CD4-positive, alpha-beta T cell (primary cell): ENCODE measurements at regions not wholly inside any gene's neighbourhood (a gene's known extent, or its start where the extent isn't known, plus 50 kb on each side); places are given as distances from the start of the nearest gene placed in this dataset.

Experiments
- ATAC-seq: fragments of 200-7000 bp; cut with Tn5 transposase; one replicate; pipeline ENCODE4 v1.10.0; 2022; ENCODE audit warnings: mild to moderate bottlenecking; ENCODE audit not compliant: poor library complexity
- CTCF ChIA-PET: fragments of 350-600 bp; sonication (Branson Sonifier 250); formaldehyde crosslinking; loops from one replicate; lab custom pipeline; 2021; ENCODE audit warnings: antibody characterized with exemption, inconsistent platforms; lab: Charles Lee
- POLR2A ChIA-PET: fragments of 350-600 bp; sonication (Branson Sonifier 250); formaldehyde crosslinking; loops from one replicate; lab custom pipeline; 2021; ENCODE audit warnings: antibody characterized with exemption, inconsistent platforms; lab: Charles Lee
- DNase-seq, 14 experiments: peaks; one replicate each; pipeline ENCODE4 v3.0.0-alpha.2; 2013 to 2020; ENCODE audit warnings: mixed read lengths in 2 of 14
- H3K27ac ChIP-seq, 2 donors: one replicate each; pipeline versions ENCODE4 v1.5.1 to v1.7.0; 2013; ENCODE audit warnings: low read length in 2 of 2, low read depth in 1 of 2, mild to moderate bottlenecking in 1 of 2
- H3K27me3 ChIP-seq, 2 experiments: 1 replicate in 1 of 2; 2 replicates in 1 of 2; pipeline versions ENCODE4 v1.6.1 to v1.7.0; 2013; ENCODE audit warnings: low read length in 2 of 2, control low read depth in 1 of 2, mild to moderate bottlenecking in 1 of 2, moderate library complexity in 1 of 2; ENCODE audit not compliant: insufficient read depth in 2 of 2, control insufficient read depth in 1 of 2
- H3K36me3 ChIP-seq: one replicate; pipeline ENCODE4 v1.6.1; 2013; ENCODE audit warnings: low read length, control low read depth; ENCODE audit not compliant: insufficient read depth
- H3K4me1 ChIP-seq: one replicate; pipeline ENCODE4 v1.6.1; 2013; ENCODE audit warnings: low read length, control low read depth; ENCODE audit not compliant: insufficient read depth
- H3K4me3 ChIP-seq: one replicate; pipeline ENCODE4 v1.5.1; 2013; ENCODE audit warnings: mild to moderate bottlenecking, low read length, moderate library complexity
- H3K9me3 ChIP-seq, 2 experiments: 1 replicate in 1 of 2; 2 replicates in 1 of 2; pipeline versions ENCODE4 v1.6.1 to v1.7.0; 2013; ENCODE audit warnings: low read length in 2 of 2, mild to moderate bottlenecking in 2 of 2, control low read depth in 1 of 2, moderate library complexity in 1 of 2; ENCODE audit not compliant: control insufficient read depth in 1 of 2, insufficient read depth in 1 of 2
- H3K27ac Mint-ChIP-seq: one replicate; pipeline ENCODE4 v1.8.0; 2020; ENCODE audit warnings: mixed read lengths
- H3K27me3 Mint-ChIP-seq: one replicate; pipeline ENCODE4 v1.8.0; 2021; ENCODE audit warnings: mixed read lengths
- H3K36me3 Mint-ChIP-seq: one replicate; pipeline ENCODE4 v1.8.0; 2021; ENCODE audit warnings: low read depth, mixed read lengths
- H3K4me1 Mint-ChIP-seq: one replicate; pipeline ENCODE4 v1.8.0; 2021; ENCODE audit warnings: low read depth, mixed read lengths
- H3K4me3 Mint-ChIP-seq: one replicate; pipeline ENCODE4 v1.8.0; 2020; ENCODE audit warnings: mild to moderate bottlenecking, mixed read lengths
- H3K9me3 Mint-ChIP-seq: one replicate; pipeline ENCODE4 v1.8.0; 2020; ENCODE audit warnings: mixed read lengths
- intact Hi-C, 2 experiments: fragments of 100-400 bp; cut with DNase I in 1 of 2; cut with micrococcal nuclease in 1 of 2; formaldehyde crosslinking; loops; one replicate each; pipeline versions ENCODE4 v1.15.1 to v1.9.0; 2023 to 2025; cut with DNase I, micrococcal nuclease
- TF ChIP-seq, protein P1 (sequence below): fragments of 200-600 bp; IDR thresholded peaks from one replicate; pipeline ENCODE4 v1.8.0; 2022; ENCODE audit warnings: antibody characterized with exemption, mild to moderate bottlenecking

DNA sequence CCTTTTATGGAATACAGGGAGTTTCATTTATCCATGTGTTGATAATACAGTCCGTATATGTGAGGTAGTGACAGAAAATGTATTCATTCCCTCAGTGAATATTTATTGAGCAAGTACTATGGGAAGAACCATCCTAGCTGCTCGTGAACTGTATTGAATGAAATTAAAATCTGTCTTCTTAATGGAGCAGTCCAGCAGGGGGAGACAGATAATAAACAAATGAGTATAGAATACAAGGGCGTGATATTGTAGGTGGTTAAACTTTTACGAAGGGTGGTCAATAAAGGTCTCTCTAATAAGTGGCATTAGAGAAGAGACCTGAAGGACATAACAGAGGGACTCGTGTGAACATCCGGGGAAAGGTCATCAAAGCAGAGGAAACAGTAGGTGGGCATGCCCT, 62.7 kb upstream of the OSTN start:
- CTCF ChIA-PET, result no interaction called here
- intact Hi-C loops, result no loop called here
- POLR2A ChIA-PET, result no interaction called here

DNA sequence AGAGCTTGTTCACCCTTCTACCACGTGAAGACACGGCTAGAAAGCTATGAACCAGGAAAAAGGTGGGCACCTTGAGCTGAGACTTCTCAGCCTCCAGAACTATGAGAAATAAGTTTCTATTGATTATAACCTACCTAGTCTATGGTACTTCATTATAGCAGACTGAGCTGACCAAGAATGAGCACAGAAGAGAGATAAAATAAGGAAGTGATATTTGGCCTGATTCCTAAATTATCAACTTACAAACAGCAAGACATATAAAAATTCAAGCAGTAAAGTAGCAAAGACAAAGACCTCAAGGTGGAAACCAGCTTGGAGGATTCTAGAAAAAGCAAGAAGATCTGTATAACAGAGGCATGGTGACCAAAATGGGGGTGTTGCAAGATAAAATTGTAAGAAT, 63.9 kb upstream of the OSTN start:
- Histone ChIP-seq H3K27ac (no peak overlapping the region), H3K4me1 (no peaks in the 10 kb centered on the region), H3K9me3 (peaks cover 0 to 13% of the 10 kb centered on the region in 2 experiments), H3K36me3 (no peaks in the 10 kb centered on the region), H3K4me3 (no peak overlapping the region), H3K27me3 (no peaks in the 10 kb centered on the region)
- intact Hi-C loops, result no loop called here
- Mint-ChIP-seq H3K27me3 (no peaks in the 10 kb centered on the region), H3K36me3 (no peaks in the 10 kb centered on the region), H3K4me1 (no peaks in the 10 kb centered on the region), H3K27ac (no peak overlapping the region), H3K4me3 (no peak overlapping the region), H3K9me3 (peaks cover 3% of the 10 kb centered on the region)
- ATAC-seq (no peak), DNase-seq (no peak)
- CTCF ChIA-PET, result no interaction called here
- TF ChIP-seq, protein P1, sequence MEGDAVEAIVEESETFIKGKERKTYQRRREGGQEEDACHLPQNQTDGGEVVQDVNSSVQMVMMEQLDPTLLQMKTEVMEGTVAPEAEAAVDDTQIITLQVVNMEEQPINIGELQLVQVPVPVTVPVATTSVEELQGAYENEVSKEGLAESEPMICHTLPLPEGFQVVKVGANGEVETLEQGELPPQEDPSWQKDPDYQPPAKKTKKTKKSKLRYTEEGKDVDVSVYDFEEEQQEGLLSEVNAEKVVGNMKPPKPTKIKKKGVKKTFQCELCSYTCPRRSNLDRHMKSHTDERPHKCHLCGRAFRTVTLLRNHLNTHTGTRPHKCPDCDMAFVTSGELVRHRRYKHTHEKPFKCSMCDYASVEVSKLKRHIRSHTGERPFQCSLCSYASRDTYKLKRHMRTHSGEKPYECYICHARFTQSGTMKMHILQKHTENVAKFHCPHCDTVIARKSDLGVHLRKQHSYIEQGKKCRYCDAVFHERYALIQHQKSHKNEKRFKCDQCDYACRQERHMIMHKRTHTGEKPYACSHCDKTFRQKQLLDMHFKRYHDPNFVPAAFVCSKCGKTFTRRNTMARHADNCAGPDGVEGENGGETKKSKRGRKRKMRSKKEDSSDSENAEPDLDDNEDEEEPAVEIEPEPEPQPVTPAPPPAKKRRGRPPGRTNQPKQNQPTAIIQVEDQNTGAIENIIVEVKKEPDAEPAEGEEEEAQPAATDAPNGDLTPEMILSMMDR, result no peak
- POLR2A ChIA-PET, result no interaction called here

More for the DNA sequence above, 62.7 kb upstream of the OSTN start:
- Mint-ChIP-seq H3K27ac (no peak overlapping the region), H3K36me3 (no peaks in the 10 kb centered on the region), H3K27me3 (no peaks in the 10 kb centered on the region), H3K4me3 (no peak overlapping the region), H3K4me1 (no peaks in the 10 kb centered on the region), H3K9me3 (peaks cover 3% of the 10 kb centered on the region)
- DNase-seq, result no peak
- H3K27me3 ChIP-seq, result no peaks in the 10 kb centered on the region
- H3K36me3 ChIP-seq, result no peaks in the 10 kb centered on the region
- H3K9me3 ChIP-seq, result peaks cover 0 to 13% of the 10 kb centered on the region in 2 experiments
- H3K27ac ChIP-seq, result no peak overlapping the region
- no peak overlapping the region for H3K4me3 ChIP-seq
- no peak for ATAC-seq
- TF ChIP-seq, protein P1, result no peak
- H3K4me1 ChIP-seq, result no peaks in the 10 kb centered on the region

DNA sequence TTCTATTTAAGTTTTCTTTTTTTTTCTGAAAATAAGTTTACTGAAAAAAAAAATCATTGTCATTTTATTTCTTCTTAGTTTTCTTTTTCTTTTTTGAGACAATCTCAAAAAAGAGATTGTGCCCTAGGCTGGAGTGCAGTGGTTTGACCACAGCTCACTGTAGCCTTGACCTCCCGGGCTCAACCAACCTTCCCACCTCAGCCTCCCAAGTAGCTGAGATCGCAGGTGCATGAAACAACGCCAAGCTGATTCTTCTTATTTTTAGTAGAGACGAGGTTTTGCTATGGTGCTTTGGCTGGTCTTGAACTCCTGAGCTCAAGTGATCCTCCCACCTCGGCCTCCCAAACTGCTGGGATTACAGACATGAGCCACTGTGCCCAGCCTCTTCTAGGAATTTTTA, 65.7 kb upstream of the OSTN start:
- CTCF ChIA-PET, result no interaction called here

More for the DNA sequence above, 65.7 kb upstream of the OSTN start:
- no peak overlapping the region for H3K27ac Mint-ChIP-seq
- Histone ChIP-seq H3K4me1 (no peaks in the 10 kb centered on the region), H3K27ac (no peak overlapping the region), H3K4me3 (no peak overlapping the region), H3K9me3 (peaks cover 0 to 13% of the 10 kb centered on the region in 2 experiments), H3K27me3 (no peaks in the 10 kb centered on the region), H3K36me3 (no peaks in the 10 kb centered on the region)
- no peaks in the 10 kb centered on the region for H3K36me3 Mint-ChIP-seq
- TF ChIP-seq, protein P1, result no peak
- no peak for ATAC-seq
- no peak overlapping the region for H3K4me3 Mint-ChIP-seq
- peaks cover 3% of the 10 kb centered on the region for H3K9me3 Mint-ChIP-seq
- H3K4me1 Mint-ChIP-seq, result no peaks in the 10 kb centered on the region
- POLR2A ChIA-PET, result no interaction called here
- DNase-seq, result no peak
- intact Hi-C loops, result no loop called here
- H3K27me3 Mint-ChIP-seq, result no peaks in the 10 kb centered on the region
